ENCODE measurements at regions not wholly inside any gene's neighbourhood (a gene's known extent, or its start where the extent isn't known, plus 50 kb on each side); places are given as distances from the start of the nearest gene placed in this dataset.

GRCh38 chr4:155582971-155583437 lies 83.6 kb upstream of the GUCY1A1 start:
- Histone ChIP-seq H3K27ac (replicated peaks) (no peak overlapping the region), H3K27me3 (ENCODE audit: insufficient read depth, poor library complexity, severe bottlenecking) (no peaks in the 10 kb centered on the region), H3K4me3 (replicated peaks; ENCODE audit: insufficient read depth, low read length) (no peak overlapping the region)
- TF ChIP-seq POLR2AphosphoS5 (IDR thresholded peaks at IDR 0.05; ENCODE audit: low read depth): no peak
- no peak for TF ChIP-seq GABPA (IDR thresholded peaks at IDR 0.05; ENCODE audit: low read depth)
- no peak for TF ChIP-seq REST (IDR thresholded peaks at IDR 0.05; ENCODE audit: insufficient replicate concordance, low read depth)
- TF ChIP-seq SPI1 (IDR thresholded peaks at IDR 0.05; ENCODE audit: borderline replicate concordance, low read depth): no peak
- TF ChIP-seq CTCF (IDR thresholded peaks at IDR 0.05; ENCODE audit: insufficient read depth, low read length): no peak
- DNase-seq (ENCODE audit: low read depth in 1 of 2, low spot score in 1 of 2): no peak

- no peaks in the 10 kb centered on the region for H3K27me3 ChIP-seq (ENCODE audit: insufficient read depth, poor library complexity, severe bottlenecking)
- TF ChIP-seq SPI1 (IDR thresholded peaks at IDR 0.05; ENCODE audit: borderline replicate concordance, low read depth) (no peak), REST (IDR thresholded peaks at IDR 0.05; ENCODE audit: insufficient replicate concordance, low read depth) (no peak), POLR2AphosphoS5 (IDR thresholded peaks at IDR 0.05; ENCODE audit: low read depth) (no peak), CTCF (IDR thresholded peaks at IDR 0.05; ENCODE audit: insufficient read depth, low read length) (no peak), GABPA (IDR thresholded peaks at IDR 0.05; ENCODE audit: low read depth) (no peak)
- no peak for DNase-seq (ENCODE audit: low read depth in 1 of 2, low spot score in 1 of 2)
- no peak overlapping the region for H3K4me3 ChIP-seq (replicated peaks; ENCODE audit: insufficient read depth, low read length)
- H3K27ac ChIP-seq (replicated peaks): no peak overlapping the region
Measured at GRCh38 chr4:155582041-155582440, 84.6 kb upstream of the GUCY1A1 start.

GRCh38 chr4:155578726-155579370 lies 87.8 kb upstream of the GUCY1A1 start:
- no peak overlapping the region for H3K27ac ChIP-seq (replicated peaks)
- no peak for DNase-seq (ENCODE audit: low read depth in 1 of 2, low spot score in 1 of 2)
- no peak overlapping the region for H3K4me3 ChIP-seq (replicated peaks; ENCODE audit: insufficient read depth, low read length)
- no peak for TF ChIP-seq POLR2AphosphoS5 (IDR thresholded peaks at IDR 0.05; ENCODE audit: low read depth)
- TF ChIP-seq REST (IDR thresholded peaks at IDR 0.05; ENCODE audit: insufficient replicate concordance, low read depth): no peak
- TF ChIP-seq CTCF (IDR thresholded peaks at IDR 0.05; ENCODE audit: insufficient read depth, low read length): no peak
- no peak for TF ChIP-seq SPI1 (IDR thresholded peaks at IDR 0.05; ENCODE audit: borderline replicate concordance, low read depth)
- TF ChIP-seq GABPA (IDR thresholded peaks at IDR 0.05; ENCODE audit: low read depth): no peak
- no peaks in the 10 kb centered on the region for H3K27me3 ChIP-seq (ENCODE audit: insufficient read depth, poor library complexity, severe bottlenecking)
